GM21360 (cell line): ENCODE measurements at regions not wholly inside any gene's neighbourhood (a gene's known extent, or its start where the extent isn't known, plus 50 kb on each side); places are given as distances from the start of the nearest gene placed in this dataset.
"Not testable (repeated sequence)": the region's sequence is repeated elsewhere in the genome, so short reads cannot be mapped to it uniquely, and the experiment has no call there.

Experiments used
- ATAC-seq: cut with Tn5 transposase; IDR thresholded peaks from one replicate; pipeline ENCODE4 v1.9.1; 2021; ENCODE audit warnings: mild to moderate bottlenecking, moderate library complexity; ENCODE audit not compliant: unreplicated experiment

DNA sequence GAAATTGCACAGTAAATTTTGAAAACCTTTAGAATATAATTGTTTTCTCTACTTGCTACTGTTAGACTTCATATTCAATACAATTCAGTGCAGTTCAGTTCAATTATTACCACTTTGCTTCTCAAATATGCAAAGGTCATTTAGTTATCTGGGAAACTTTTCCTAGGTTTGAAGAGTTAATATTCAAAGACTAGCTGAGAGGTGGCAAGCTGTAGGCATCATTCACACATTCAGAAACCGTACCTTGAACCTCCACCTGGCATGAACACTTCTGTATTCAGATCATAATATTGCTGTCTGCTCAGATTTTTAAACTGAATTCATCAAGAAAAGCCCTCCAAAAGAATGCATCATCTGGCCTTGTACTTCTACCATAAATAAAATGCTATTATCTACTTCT lies 162.1 kb upstream of the PCSK5 start:
- ATAC-seq = no peak

DNA sequence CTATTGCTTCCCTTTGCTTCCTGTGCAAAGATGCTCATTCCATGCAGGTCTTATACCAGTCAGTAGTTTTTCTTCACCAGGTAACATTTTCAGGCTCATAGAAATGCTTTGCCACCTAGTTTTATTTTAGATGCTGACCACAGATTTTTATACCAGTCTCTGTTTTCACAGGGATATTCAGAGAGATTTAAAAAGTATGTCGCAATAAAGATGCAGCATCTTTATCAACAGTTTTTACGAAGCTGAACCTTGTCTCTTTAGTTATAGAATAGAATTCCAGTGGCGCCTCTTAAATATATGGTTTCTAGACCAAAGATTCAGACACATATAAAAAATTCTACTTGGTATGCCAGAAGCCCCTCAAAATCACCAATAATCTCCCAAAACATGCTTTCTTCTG lies 155.7 kb upstream of the PCSK5 start:
- ATAC-seq = no peak

DNA sequence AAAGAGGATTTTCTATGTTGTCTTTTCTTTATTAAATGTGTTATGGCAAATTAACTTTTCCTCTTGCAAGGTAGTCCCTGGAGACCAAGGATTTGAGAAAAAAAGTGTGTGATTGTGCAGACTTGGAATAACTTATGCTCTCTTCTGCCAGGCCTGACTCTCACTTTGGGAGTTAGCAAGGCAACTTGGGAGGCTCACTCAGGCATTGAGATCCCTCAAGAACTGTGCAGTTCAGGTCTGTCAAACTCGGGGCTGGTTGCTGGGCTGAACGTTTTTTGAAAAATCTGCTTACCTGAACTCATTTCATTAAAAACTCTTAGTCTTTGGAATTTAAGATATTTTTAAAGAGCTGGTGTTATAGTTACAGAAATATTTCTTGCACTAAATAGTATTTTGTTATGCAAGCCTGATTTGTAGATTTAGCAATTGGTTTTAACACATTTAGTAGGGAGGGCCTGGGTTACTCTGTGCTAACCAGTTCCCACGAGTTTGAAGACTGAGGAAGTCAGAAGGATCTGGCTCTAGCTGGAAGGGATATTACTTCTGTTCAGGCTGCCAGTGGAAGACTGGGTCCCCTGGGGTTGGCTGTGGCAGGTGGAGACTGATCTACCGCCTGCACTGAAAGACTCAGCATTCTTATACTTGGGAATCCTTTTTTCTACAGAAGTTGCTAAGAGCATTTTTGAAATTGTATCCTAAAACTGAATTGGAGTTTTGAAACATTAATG lies 150.4 kb upstream of the PCSK5 start:
- ATAC-seq = no peak

DNA sequence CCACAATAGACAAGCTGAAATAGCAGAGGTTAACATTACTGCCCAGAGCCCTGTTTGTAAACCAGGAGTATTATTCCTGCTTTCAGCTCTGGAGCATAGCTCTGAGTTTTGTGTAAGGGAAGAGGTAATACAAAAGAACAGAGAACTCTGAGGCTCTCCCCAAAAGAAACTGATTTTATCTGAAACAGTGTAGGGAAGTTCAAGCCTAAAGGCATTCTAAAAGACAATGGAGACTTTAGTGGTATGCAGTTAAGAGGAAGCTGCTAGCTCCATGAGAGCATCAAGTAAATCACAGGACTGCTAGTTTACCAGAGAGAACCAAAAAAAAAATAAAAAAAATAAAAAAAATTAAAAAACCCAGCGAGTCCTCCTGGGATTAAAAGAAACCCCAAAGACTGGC lies 146.6 kb upstream of the PCSK5 start:
- no peak for ATAC-seq

DNA sequence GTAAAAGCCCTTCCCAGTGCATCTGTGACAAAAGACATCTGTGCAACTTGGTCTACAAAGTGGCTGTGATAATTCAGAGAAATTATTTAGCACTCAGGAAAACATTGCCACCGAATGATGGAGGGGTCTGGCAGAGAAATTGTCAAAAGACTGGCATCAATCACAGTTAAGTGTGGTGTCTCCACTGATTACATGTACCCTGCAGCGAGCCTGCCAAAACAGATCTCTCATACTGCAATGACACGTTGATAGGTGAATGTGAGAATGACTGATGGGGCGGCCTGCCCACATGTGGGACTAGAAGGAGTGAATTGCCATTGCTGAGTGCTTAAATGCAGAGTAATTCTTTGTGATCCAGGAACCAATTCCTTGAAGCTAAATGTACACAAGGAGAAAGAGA lies 136.4 kb upstream of the PCSK5 start:
- no peak for ATAC-seq

DNA sequence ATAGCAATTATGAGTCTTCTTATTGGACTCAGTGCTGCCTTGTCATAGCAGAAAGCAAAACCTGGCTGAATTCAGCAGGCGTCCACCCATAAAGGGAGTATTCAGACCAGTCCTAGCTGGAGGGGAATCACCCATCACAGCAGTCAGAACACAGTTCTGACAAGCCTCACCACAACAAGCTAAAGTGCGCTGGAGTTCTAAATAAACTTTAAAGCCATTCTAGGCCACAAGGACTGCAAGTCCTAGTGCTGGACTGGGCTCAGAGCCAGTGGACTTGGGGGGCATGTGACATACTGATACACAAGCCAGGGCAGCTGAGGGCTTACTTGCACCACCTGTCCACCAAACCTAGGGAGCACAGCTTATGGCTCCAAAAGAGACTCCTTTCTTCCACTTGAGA lies 115.3 kb upstream of the PCSK5 start:
- no peak for ATAC-seq

DNA sequence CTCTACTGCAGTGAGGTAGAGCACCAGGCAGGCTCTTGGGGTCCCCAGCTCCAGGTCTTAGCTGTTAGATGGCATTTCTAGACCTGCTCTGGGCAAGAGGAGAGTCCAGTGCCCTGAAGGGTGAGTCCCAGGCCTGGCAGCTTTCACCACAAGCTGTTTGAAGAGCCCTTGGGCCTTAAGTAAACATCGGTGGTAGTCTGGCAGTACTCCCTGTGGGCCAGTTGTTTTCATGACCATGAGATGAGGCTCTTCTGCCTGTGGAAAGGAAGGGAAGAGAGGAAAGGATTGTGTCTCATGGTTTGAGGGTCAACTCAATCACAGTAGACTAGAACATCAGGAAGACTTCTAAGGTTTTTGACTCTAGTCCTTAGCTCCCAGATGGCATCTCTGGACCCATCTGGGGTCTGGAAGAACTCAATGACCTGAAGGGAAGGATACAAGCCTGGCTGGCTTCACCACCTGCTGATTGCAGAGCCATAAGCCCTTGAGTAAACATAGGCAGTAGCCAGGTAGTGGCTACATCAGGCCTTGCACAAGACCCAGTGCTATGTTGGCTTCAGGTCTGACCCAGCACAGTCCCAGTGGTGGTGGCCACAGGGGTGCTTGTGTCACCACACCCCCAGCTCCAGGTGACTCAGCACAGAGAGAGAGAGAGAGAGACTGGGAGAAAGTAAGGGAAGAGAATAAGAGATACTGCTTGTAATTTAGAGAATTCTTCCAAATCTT lies 114.3 kb upstream of the PCSK5 start:
- ATAC-seq = no peak

DNA sequence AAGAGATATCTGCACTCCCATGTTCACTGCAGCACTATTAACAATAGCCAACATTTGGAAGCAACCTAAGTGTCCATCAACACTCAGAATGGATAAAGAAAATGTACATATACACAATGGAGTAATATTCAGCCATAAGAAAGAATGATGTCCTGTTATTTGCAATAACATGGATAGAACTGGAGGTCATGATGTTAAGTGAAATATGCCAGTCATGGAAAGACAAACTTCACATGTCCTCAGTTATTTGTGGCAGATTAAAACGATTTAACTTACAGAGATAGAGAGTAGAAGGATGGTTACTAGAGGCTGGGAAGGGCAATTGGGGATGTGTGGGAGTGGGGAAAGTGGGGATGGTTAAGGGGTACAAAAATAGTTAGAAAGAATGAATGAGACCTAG lies 110.3 kb upstream of the PCSK5 start:
- ATAC-seq = no peak

DNA sequence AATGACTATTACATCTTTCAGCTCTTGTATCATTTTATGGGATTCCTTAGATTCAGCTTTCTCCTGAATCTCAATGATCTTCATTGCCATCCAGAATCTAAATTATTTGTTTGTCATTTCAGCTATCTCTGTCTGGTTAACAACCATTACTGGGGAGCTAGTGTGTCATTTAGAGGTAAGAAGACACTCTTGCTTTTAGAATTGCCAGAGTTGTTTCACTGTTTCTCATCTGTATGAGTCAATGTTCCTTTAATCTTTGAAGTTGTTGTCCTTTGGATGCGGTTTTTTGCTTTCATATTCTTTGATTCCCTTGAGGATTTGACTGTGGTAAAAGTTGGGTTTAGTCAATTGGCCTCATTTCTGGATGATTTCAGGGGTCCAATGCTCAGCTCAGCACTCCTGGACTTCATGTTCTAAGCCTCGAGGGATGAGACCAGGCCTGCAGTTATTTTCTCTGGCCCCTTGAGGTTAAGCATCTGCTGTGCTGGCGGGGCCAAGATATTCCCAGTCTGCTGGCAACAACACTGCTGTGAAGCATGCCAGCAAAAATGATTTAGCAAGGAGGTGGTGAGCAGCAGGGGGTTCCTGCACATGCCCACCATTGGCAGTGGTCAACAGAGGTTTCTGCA lies 102.4 kb upstream of the PCSK5 start:
- no peak for ATAC-seq

DNA sequence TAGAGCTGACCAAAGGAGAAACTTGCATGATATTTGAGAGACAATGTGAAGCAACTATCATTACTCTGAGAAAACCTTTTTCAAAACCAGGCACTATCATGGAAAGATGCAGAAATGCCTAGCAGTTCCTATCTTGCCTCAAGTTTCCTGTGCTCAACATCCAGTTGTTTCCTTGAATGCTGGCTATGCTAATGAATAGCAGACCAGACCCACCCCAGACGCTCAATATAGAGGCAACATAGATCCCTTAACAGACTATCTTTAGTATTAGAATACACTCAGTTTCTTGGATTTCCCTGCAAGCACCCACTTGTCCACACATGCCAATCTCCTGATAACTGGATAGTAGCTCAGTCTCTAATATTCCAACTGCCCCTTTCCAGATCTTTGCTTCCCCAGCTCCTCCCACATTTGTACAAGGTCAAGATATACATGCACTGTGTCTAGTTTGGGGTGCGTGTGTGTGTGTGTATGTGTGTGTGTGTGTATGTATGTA lies 93.3 kb upstream of the PCSK5 start:
- ATAC-seq = no peak

DNA sequence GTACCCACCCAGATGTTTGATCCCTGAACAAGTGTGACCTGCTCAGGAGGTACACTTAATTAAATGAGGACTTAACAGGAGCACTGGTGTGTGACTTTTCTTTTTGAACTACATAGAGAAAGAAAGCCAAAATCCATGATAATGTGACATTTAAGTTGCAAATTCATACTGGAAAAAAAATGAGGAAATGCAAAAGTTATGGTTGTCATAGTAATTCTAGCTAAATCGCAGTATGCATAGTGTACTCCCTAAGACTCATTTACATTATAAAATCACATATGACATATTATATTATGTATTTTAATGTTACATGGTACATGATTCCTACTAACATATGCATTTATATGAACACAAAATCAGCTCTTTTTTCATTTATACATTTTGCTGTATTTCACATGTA lies 92.0 kb upstream of the PCSK5 start:
- ATAC-seq = no peak

DNA sequence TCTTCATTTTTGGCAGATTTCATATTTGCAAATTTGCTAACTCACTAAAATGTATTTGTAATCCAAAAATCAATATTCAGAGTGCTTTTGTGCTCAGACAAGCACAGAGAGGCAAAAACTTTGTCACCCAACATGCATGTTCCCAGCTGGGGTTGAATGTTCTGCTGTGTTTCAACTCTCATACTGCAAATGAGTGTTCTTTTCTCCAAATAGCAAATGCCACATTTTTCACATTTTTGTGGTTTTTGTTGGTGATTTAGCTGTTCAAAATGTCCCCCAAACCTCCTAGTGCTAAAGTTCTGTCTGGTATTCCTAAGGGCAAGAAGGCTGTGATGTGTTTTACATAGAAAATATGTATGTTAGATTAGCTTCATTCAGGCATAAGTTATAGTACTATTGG lies 87.3 kb upstream of the PCSK5 start:
- no peak for ATAC-seq

DNA sequence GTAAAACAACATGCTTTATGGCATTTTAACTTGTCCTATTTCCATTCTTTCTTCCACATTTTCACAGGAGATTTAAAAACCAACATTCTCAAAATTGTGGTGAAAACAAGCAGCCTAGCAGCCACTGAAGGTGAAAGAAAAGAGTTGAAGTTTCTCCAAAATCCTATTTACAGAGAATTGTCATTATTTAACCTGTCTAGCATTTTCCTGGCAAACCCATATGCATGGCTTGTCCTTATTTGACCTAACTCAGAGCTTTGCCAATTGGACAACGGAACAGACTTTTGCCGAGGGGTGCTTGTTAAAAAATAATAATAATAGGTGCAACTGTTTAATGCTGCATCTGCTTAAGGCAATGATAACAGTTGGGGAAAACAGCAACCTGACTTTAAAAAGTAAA lies 80.4 kb upstream of the PCSK5 start:
- no peak for ATAC-seq

DNA sequence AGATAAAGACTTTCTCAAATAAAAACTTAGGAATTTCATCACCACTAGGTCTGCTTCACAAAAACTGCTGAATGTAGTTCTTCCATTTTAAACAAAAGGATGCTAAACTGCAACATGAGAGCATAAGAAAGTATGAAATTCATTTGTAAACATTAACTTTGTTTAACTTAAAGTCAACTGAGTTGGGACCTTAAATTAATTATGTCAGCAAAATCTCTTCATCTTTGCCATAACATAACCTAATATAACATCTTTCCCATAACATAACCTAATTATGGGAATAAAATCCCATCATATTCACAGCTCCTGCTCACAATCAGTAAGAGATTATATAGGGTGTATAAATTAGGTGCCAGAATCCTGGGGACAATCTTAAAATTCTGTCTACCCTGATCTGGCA lies 78.8 kb upstream of the PCSK5 start:
- ATAC-seq = no peak

DNA sequence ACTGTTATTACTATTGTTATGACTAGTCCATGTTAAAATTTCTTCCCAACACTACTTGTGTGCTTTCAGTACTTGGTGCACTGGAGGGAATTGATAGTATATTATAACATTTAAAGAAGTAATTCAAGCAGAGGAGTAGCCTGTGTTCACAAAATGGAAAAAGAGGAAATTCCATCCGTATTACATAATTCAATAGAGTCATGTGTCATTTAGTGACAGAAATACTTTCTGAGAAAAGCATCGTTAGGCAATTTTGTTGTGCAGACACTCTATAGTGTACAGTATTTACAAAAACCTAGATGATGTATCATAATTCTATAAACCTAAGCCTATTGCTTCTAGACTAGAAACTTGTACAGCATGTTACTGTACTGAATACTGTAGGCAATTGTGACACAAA lies 78.3 kb upstream of the PCSK5 start:
- no peak for ATAC-seq

DNA sequence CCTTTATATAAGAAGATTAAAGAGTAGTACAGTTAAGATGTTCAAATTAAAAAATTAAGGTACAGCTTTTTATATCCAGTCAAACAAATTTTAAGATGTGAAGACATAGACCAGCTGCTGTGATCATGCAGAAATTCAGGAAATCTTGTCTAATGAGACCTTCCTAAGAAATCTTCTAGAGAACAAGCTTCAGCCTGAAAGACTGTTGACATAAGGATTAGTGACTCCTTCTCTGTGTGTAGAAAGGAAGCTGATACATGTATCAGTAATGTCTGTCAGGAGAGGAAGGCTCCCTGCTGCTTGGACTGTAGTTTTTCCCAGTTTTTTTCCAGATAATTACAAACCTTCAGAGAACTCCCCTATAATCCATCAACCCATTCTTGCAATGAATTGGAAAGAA lies 75.8 kb upstream of the PCSK5 start:
- ATAC-seq = no peak

DNA sequence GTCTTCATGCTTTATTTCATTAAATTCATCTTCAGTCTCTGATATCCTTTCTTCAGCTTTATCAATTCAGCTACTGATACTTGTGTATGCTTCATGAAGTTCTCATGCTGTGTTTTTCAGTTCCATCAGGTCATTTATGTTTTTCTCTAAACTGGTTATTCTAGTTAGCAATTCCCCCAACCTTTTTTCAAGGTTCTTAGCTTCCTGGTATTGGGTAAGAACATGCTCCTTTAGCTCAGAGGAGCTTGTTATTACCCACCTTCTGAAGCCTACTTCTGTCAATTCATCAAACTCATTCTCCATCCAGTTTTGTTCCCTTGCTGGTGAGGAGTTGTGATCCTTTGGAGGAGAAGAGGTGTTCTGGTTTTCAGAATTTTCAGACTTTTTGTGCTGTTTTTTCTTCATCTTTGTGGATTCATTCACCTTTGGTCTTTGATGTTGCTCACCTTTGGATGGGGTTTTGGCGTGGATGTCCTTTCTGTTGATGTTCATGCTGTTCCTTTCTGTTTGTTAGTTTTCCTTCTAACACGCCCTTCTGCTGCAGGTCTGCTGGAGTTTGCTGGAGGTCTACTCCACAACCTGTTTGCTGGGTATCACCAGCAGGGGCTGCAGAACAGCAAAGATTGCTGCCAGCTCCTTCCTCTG lies 69.9 kb upstream of the PCSK5 start:
- ATAC-seq = not testable (repeated sequence)

DNA sequence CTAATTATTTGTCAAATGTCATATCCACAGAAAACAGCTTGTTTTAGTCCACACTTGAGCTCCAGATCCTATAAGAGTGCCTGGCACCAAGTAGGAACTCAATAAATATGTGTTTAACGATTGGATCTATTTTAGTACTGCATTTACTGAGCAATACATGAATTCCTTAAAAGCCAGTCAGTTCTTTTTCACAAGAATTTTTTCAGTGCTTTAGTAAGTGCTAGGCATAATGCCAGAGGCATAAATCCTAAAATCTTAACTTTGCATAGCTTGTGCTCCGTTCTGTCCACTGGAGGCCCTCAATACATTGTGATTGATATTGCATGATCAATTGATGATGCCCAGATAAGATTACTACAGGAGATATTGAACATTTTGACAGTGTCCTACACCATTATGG lies 67.3 kb upstream of the PCSK5 start:
- no peak for ATAC-seq

DNA sequence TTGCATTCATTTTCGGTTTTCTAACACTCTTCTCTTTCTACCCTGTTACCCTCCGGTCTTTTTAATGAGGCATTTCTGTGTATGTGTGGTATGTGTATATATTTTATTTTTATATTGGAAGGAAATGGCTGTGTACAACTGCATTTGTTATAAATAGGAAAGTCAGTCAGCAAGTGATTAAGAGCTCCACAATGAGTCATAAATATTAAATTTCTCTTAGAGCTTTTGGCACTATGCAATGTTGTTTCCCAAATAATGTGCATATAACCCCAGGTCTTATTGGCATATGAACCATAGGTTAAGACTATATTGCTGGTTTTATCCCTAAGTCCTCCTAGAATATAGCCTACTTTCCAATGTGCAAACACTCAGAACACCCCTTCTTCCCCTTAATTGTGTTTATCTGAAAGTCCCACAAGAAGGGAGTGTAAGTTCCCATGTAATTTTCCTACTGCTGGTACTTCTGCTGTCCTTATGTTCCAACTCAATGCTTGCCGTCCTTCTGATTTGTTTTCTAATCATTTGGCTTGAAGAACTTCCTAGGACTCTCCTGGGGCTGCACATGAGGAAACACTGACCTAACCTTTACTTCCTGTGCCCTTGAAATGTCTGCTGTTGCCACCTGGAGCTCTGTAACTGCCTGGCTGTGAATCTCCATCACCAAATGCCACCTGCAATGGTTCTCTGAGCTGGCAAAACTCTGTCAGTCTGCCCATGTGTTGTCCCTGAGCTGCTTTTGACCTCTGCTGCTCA lies 65.5 kb upstream of the PCSK5 start:
- ATAC-seq = no peak

DNA sequence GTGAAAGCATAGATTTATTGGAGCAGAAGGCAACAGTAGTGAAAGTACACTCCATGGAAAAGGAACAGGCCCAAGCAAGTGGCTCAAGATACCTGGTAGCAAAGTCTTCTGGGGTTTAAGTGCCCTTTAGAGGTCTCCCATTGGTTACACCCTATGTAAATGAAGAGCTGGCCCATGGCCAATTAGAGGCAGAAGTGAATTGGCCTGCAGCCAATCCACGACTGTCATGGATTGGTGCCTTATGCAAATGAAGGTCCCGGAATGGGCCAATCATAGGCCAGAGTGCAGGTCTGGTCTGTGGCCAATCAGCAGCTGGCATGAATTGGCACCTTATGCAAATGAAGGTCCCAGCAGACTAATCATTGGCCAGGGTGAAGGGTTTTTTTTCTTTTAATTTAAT lies 64.2 kb upstream of the PCSK5 start:
- ATAC-seq = no peak

DNA sequence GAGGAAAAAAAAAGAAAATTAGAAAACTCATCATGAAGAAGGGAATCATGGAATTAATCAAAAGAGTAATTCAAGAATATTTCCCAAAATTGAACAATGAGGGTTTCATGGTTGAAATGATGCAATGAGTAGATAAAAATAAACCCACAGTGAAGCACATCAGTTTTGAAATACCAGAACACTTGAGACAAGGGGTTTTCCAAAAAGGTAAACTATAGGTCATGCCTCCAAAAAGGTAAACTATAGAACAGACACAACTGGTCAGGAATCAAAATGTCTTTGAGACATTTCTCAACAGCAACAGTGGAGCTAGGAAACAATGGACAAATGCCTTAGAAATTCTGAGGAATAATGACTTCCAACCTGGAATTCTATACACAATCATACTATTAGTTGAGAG lies 60.2 kb upstream of the PCSK5 start:
- ATAC-seq = no peak
